ENCODE measurements at regions not wholly inside any gene's neighbourhood (a gene's known extent, or its start where the extent isn't known, plus 50 kb on each side); places are given as distances from the start of the nearest gene placed in this dataset.

GRCh38 chr2:234592541-234592940 is 95.7 kb upstream of the ARL4C start:
- no peaks in the 10 kb centered on the region for H3K36me3 ChIP-seq (ENCODE audit: low read depth, low read length)
- ChIA-PET POLR2A (ENCODE audit: unreplicated experiment) (no interaction called here), CTCF (interaction anchor here (0.7 kb wide), 1 partner anchor 18 kb away, joined by 7 read pairs; no protein-coding TSS in a partner anchor)
- DNase-seq, result no peak
- TF ChIP-seq, protein P1, sequence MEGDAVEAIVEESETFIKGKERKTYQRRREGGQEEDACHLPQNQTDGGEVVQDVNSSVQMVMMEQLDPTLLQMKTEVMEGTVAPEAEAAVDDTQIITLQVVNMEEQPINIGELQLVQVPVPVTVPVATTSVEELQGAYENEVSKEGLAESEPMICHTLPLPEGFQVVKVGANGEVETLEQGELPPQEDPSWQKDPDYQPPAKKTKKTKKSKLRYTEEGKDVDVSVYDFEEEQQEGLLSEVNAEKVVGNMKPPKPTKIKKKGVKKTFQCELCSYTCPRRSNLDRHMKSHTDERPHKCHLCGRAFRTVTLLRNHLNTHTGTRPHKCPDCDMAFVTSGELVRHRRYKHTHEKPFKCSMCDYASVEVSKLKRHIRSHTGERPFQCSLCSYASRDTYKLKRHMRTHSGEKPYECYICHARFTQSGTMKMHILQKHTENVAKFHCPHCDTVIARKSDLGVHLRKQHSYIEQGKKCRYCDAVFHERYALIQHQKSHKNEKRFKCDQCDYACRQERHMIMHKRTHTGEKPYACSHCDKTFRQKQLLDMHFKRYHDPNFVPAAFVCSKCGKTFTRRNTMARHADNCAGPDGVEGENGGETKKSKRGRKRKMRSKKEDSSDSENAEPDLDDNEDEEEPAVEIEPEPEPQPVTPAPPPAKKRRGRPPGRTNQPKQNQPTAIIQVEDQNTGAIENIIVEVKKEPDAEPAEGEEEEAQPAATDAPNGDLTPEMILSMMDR (conservative IDR thresholded peaks at IDR 0.05; ENCODE audit: low read depth, low read length), result no peak
- TF ChIP-seq EZH2 (IDR thresholded peaks at IDR 0.05; ENCODE audit: low read length, unreplicated experiment), result no peak
- no peak for TF ChIP-seq EZH2phosphoT487 (IDR thresholded peaks at IDR 0.05; ENCODE audit: borderline replicate concordance, low read length)
- H3K4me2 ChIP-seq (ENCODE audit: low read length), result no peak overlapping the region
- H3F3A ChIP-seq (ENCODE audit: low read length, unreplicated experiment), result no peaks in the 10 kb centered on the region
- H3K9ac ChIP-seq (ENCODE audit: low read length), result no peak overlapping the region
- no peak overlapping the region for H3K4me3 ChIP-seq (ENCODE audit: low read length)
- no peaks in the 10 kb centered on the region for H3K79me2 ChIP-seq (ENCODE audit: low read length)
- no peaks in the 10 kb centered on the region; the same call in 1 of the 2 replicates for H3K27me3 ChIP-seq (ENCODE audit: low read length)
- intact Hi-C loops (cut with micrococcal nuclease), result no loop called here
- H3K9me2 ChIP-seq (replicated peaks; ENCODE audit: low read length), result no peaks in the 10 kb centered on the region
- no peaks in the 10 kb centered on the region for H3K4me1 ChIP-seq (ENCODE audit: insufficient read depth, low read length)
- no peaks in the 10 kb centered on the region for H4K20me1 ChIP-seq (ENCODE audit: low read length)
- no peaks in the 10 kb centered on the region for H3K9me3 ChIP-seq (ENCODE audit: low read length)
- no peak overlapping the region for H2AFZ ChIP-seq (ENCODE audit: low read length)
- BruUV-seq (replicated peaks), result no TSS peak
- no peak for ATAC-seq
- H3K27ac ChIP-seq (ENCODE audit: low read length), result no peak overlapping the region

GRCh38 chr2:234590076-234590475 is 93.2 kb upstream of the ARL4C start:
- CTCF ChIA-PET, result no interaction called here
- Histone ChIP-seq H3K79me2 (ENCODE audit: low read length) (no peaks in the 10 kb centered on the region), H3K4me1 (ENCODE audit: insufficient read depth, low read length) (no peaks in the 10 kb centered on the region), H4K20me1 (ENCODE audit: low read length) (no peaks in the 10 kb centered on the region), H2AFZ (ENCODE audit: low read length) (no peak overlapping the region), H3K9me3 (ENCODE audit: low read length) (no peaks in the 10 kb centered on the region), H3K4me3 (ENCODE audit: low read length) (no peak overlapping the region), H3K36me3 (ENCODE audit: low read depth, low read length) (no peaks in the 10 kb centered on the region), H3K4me2 (ENCODE audit: low read length) (no peak overlapping the region), H3K9me2 (replicated peaks; ENCODE audit: low read length) (no peaks in the 10 kb centered on the region), H3K27ac (ENCODE audit: low read length) (no peak overlapping the region), H3K27me3 (ENCODE audit: low read length) (no peaks in the 10 kb centered on the region; the same call in 1 of the 2 replicates), H3K9ac (ENCODE audit: low read length) (no peak overlapping the region), H3F3A (ENCODE audit: low read length, unreplicated experiment) (no peaks in the 10 kb centered on the region)
- no peak for TF ChIP-seq EZH2 (IDR thresholded peaks at IDR 0.05; ENCODE audit: low read length, unreplicated experiment)
- TF ChIP-seq, protein P1 (conservative IDR thresholded peaks at IDR 0.05; ENCODE audit: low read depth, low read length), result no peak
- TF ChIP-seq EZH2phosphoT487 (IDR thresholded peaks at IDR 0.05; ENCODE audit: borderline replicate concordance, low read length), result no peak
- POLR2A ChIA-PET (ENCODE audit: unreplicated experiment), result no interaction called here
- ATAC-seq (no peak), DNase-seq (no peak)
- intact Hi-C loops (cut with micrococcal nuclease), result no loop called here
- BruUV-seq (replicated peaks), result no TSS peak

- no TSS peak for BruUV-seq (replicated peaks)
- no peak for ATAC-seq
Observed at GRCh38 chr2:234588054-234588430, 91.2 kb upstream of the ARL4C start.

More at GRCh38 chr2:234588054-234588430, 91.2 kb upstream of the ARL4C start:
- no peaks in the 10 kb centered on the region for H3K4me1 ChIP-seq (ENCODE audit: insufficient read depth, low read length)
- ChIA-PET CTCF (no interaction called here), POLR2A (ENCODE audit: unreplicated experiment) (no interaction called here)
- H3K27me3 ChIP-seq (ENCODE audit: low read length), result no peaks in the 10 kb centered on the region; the same call in 1 of the 2 replicates
- no peaks in the 10 kb centered on the region for H4K20me1 ChIP-seq (ENCODE audit: low read length)
- H3K9ac ChIP-seq (ENCODE audit: low read length), result no peak overlapping the region
- no peak for DNase-seq
- no peak overlapping the region for H2AFZ ChIP-seq (ENCODE audit: low read length)
- H3K36me3 ChIP-seq (ENCODE audit: low read depth, low read length), result no peaks in the 10 kb centered on the region
- intact Hi-C loops (cut with micrococcal nuclease), result no loop called here
- no peak overlapping the region for H3K4me3 ChIP-seq (ENCODE audit: low read length)
- no peak overlapping the region for H3K4me2 ChIP-seq (ENCODE audit: low read length)
- H3F3A ChIP-seq (ENCODE audit: low read length, unreplicated experiment), result no peaks in the 10 kb centered on the region
- H3K9me2 ChIP-seq (replicated peaks; ENCODE audit: low read length), result no peaks in the 10 kb centered on the region
- no peaks in the 10 kb centered on the region for H3K79me2 ChIP-seq (ENCODE audit: low read length)
- H3K27ac ChIP-seq (ENCODE audit: low read length), result no peak overlapping the region
- no peaks in the 10 kb centered on the region for H3K9me3 ChIP-seq (ENCODE audit: low read length)
- no peak for TF ChIP-seq EZH2phosphoT487 (IDR thresholded peaks at IDR 0.05; ENCODE audit: borderline replicate concordance, low read length)
- TF ChIP-seq, protein P1 (conservative IDR thresholded peaks at IDR 0.05; ENCODE audit: low read depth, low read length), result no peak
- TF ChIP-seq EZH2 (IDR thresholded peaks at IDR 0.05; ENCODE audit: low read length, unreplicated experiment), result no peak
